Mammary epithelial cell (primary cell): ENCODE measurements at regions not wholly inside any gene's neighbourhood (a gene's known extent, or its start where the extent isn't known, plus 50 kb on each side); places are given as distances from the start of the nearest gene placed in this dataset.

Source experiments
- EZH2 ChIP-seq: IDR thresholded peaks from 2 replicates; pipeline ENCODE4 v1.6.1; 2012; ENCODE audit warnings: low read length, inconsistent platforms, borderline replicate concordance
- TF ChIP-seq, protein P1 (sequence below), 2 donors: IDR thresholded peaks in 1 of 2; conservative IDR thresholded peaks in 1 of 2; 2 replicates each; pipeline ENCODE4 v1.5.1; 2011 to 2012; ENCODE audit warnings: inconsistent platforms in 2 of 2, low read length in 2 of 2, mild to moderate bottlenecking in 2 of 2, control low read depth in 1 of 2, low read depth in 1 of 2; ENCODE audit not compliant: insufficient read depth in 1 of 2; ENCODE audit errors: extremely low read depth in 1 of 2

DNA sequence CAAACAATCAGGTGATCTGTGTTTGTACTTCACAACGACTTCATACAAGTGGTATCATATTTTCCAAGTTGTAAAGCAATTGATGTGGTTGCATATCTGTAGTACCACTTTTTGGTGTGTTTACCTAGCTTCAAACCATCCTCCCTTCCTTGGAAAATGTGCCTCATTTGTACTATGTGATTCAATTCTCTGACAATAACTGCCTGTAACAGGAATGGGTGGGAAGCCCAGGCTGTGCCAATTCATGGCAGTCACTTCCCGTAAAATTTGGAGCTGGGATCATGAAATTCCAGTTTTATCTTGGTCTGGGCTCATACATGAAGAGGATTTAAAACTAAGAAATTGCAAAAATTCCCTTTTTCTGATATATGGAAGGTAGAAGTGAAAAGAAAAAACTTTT is 250.1 kb downstream of the DIO2 start:
- TF ChIP-seq, protein P1, sequence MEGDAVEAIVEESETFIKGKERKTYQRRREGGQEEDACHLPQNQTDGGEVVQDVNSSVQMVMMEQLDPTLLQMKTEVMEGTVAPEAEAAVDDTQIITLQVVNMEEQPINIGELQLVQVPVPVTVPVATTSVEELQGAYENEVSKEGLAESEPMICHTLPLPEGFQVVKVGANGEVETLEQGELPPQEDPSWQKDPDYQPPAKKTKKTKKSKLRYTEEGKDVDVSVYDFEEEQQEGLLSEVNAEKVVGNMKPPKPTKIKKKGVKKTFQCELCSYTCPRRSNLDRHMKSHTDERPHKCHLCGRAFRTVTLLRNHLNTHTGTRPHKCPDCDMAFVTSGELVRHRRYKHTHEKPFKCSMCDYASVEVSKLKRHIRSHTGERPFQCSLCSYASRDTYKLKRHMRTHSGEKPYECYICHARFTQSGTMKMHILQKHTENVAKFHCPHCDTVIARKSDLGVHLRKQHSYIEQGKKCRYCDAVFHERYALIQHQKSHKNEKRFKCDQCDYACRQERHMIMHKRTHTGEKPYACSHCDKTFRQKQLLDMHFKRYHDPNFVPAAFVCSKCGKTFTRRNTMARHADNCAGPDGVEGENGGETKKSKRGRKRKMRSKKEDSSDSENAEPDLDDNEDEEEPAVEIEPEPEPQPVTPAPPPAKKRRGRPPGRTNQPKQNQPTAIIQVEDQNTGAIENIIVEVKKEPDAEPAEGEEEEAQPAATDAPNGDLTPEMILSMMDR (conservative IDR thresholded peaks at IDR 0.05 in 1 of 2, IDR thresholded peaks at IDR 0.05 in 1 of 2; ENCODE audit: extremely low read depth in 1 of 2, insufficient read depth in 1 of 2, low read depth in 1 of 2, low read length in 2 of 2), result no peak
- TF ChIP-seq EZH2, result no peak
